ENCODE measurements at regions not wholly inside any gene's neighbourhood (a gene's known extent, or its start where the extent isn't known, plus 50 kb on each side); places are given as distances from the start of the nearest gene placed in this dataset.

DNA sequence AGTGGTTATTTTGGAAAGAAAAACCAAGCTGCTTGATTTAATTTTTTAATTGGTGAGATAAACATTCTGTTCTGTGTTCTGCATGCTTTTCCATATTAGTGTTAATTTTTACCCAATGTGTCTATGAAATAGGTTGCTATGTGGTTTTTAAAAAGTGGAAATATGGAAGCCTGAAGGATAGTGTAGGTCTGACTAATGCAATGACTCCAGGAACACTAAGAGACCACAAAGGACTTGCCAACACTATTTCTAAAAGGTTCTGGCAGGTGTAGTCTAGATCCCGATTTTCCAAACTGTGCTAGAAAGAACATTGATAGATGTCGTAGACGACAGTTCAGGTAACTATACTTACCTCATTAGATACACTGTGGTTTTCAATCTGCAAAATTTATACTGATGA, 877.4 kb upstream of the GOT2 start:
- no peaks in the 10 kb centered on the region for H3K4me1 ChIP-seq (ENCODE audit: control insufficient read depth, insufficient read depth, low read length)
- H3K9ac ChIP-seq (ENCODE audit: control insufficient read depth, insufficient read depth, low read length) = no peak overlapping the region
- H3K4me2 ChIP-seq (ENCODE audit: control insufficient read depth, insufficient read depth) = no peak overlapping the region
- H3K36me3 ChIP-seq (ENCODE audit: control insufficient read depth in 2 of 2, insufficient read depth in 2 of 2, low read length in 1 of 2) = no peaks in the 10 kb centered on the region
- FAIRE-seq (no peak), ATAC-seq (no peak), DNase-seq (ENCODE audit: low read depth, low spot score) (no peak)
- H4K20me1 ChIP-seq (ENCODE audit: control insufficient read depth, insufficient read depth) = no peaks in the 10 kb centered on the region
- SMC1A ChIA-PET (ENCODE audit: uncharacterized antibody, unreplicated experiment) = no interaction called here
- 8% methylated on average over 3 of the region's 3 CpGs for WGBS (ENCODE audit: insufficient coverage, insufficient replicate concordance, low lambda C conversion rate, missing lambda C conversion rate)
- intact Hi-C loops (cut with micrococcal nuclease; ENCODE audit: unreplicated experiment) (no loop called here), in situ Hi-C loops (cut with MboI) (no loop called here)
- no peak overlapping the region for H3K27ac ChIP-seq (ENCODE audit: control insufficient read depth, insufficient read depth)
- CTCF ChIA-PET = no interaction called here
- no peak overlapping the region for H2AFZ ChIP-seq (ENCODE audit: control insufficient read depth, low read depth, low read length)
- RAD21 ChIA-PET (ENCODE audit: unreplicated experiment) = no interaction called here
- no peaks in the 10 kb centered on the region for H3K79me2 ChIP-seq (ENCODE audit: control insufficient read depth, insufficient read depth, low read length)
- TF ChIP-seq SREBF1 (IDR thresholded peaks at IDR 0.05; ENCODE audit: low read length) (no peak), NRF1 (conservative IDR thresholded peaks at IDR 0.05; ENCODE audit: low read depth, low read length) (no peak), KDM1A (IDR thresholded peaks at IDR 0.05; ENCODE audit: borderline replicate concordance) (no peak), EGR1 (IDR thresholded peaks at IDR 0.05; ENCODE audit: borderline replicate concordance in 1 of 2, low read depth in 2 of 2, low read length in 2 of 2) (no peak), GABPA (IDR thresholded peaks at IDR 0.05; ENCODE audit: low read depth) (no peak), SMAD1 (IDR thresholded peaks at IDR 0.05; ENCODE audit: low read depth, partially characterized antibody) (no peak), TCF12 (IDR thresholded peaks at IDR 0.05; ENCODE audit: low read depth, low read length) (no peak), TAF1 (IDR thresholded peaks at IDR 0.05; ENCODE audit: borderline replicate concordance, low read depth, low read length) (no peak), SIX5 (IDR thresholded peaks at IDR 0.05; ENCODE audit: low read depth, low read length, severe bottlenecking) (no peak), RAD21 (IDR thresholded peaks at IDR 0.05; ENCODE audit: insufficient read depth, low read depth, low read length) (no peak), POLR2AphosphoS2 (IDR thresholded peaks at IDR 0.05; ENCODE audit: low read depth, low read length) (no peak), RELA (IDR thresholded peaks at IDR 0.05; ENCODE audit: borderline replicate concordance, partially characterized antibody) (no peak), STAT3 (IDR thresholded peaks at IDR 0.05; ENCODE audit: low read depth, low read length) (no peak), ZNF24 (IDR thresholded peaks at IDR 0.05) (no peak), FOXM1 (IDR thresholded peaks at IDR 0.05; ENCODE audit: low read depth, low read length) (no peak), NR2C1 (IDR thresholded peaks at IDR 0.05) (no peak), HDAC6 (IDR thresholded peaks at IDR 0.05; ENCODE audit: unreplicated experiment) (no peak)
- TF ChIP-seq, protein P1, sequence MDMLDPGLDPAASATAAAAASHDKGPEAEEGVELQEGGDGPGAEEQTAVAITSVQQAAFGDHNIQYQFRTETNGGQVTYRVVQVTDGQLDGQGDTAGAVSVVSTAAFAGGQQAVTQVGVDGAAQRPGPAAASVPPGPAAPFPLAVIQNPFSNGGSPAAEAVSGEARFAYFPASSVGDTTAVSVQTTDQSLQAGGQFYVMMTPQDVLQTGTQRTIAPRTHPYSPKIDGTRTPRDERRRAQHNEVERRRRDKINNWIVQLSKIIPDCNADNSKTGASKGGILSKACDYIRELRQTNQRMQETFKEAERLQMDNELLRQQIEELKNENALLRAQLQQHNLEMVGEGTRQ (IDR thresholded peaks at IDR 0.05; ENCODE audit: borderline replicate concordance, low read depth, low read length) = no peak
- TF ChIP-seq, protein P2, sequence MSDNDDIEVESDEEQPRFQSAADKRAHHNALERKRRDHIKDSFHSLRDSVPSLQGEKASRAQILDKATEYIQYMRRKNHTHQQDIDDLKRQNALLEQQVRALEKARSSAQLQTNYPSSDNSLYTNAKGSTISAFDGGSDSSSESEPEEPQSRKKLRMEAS (IDR thresholded peaks at IDR 0.05; ENCODE audit: low read depth, low read length) = no peak
- TF ChIP-seq, protein P3, sequence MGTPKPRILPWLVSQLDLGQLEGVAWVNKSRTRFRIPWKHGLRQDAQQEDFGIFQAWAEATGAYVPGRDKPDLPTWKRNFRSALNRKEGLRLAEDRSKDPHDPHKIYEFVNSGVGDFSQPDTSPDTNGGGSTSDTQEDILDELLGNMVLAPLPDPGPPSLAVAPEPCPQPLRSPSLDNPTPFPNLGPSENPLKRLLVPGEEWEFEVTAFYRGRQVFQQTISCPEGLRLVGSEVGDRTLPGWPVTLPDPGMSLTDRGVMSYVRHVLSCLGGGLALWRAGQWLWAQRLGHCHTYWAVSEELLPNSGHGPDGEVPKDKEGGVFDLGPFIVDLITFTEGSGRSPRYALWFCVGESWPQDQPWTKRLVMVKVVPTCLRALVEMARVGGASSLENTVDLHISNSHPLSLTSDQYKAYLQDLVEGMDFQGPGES (IDR thresholded peaks at IDR 0.05) = no peak
- H3K27me3 ChIP-seq (replicated peaks in 1 of 2; ENCODE audit: control insufficient read depth in 2 of 2, insufficient read depth in 2 of 2, low read length in 1 of 2) = no peaks in the 10 kb centered on the region
- POLR2A ChIA-PET = no interaction called here
- H3K4me3 ChIP-seq = no peak overlapping the region
- BruUV-seq (replicated peaks) = no TSS peak
- no peaks in the 10 kb centered on the region for H3K9me3 ChIP-seq (replicated peaks; ENCODE audit: control insufficient read depth, insufficient read depth, low read length)
